ENCODE measurements at regions not wholly inside any gene's neighbourhood (a gene's known extent, or its start where the extent isn't known, plus 50 kb on each side); places are given as distances from the start of the nearest gene placed in this dataset.

GRCh38 chr1:184242507-184242943, 144.3 kb upstream of the C1orf21 start:
- H3K27ac ChIP-seq = peak overlapping the region in 3 of 12 donors; percentile 24 to 59 (median 35)

DNA sequence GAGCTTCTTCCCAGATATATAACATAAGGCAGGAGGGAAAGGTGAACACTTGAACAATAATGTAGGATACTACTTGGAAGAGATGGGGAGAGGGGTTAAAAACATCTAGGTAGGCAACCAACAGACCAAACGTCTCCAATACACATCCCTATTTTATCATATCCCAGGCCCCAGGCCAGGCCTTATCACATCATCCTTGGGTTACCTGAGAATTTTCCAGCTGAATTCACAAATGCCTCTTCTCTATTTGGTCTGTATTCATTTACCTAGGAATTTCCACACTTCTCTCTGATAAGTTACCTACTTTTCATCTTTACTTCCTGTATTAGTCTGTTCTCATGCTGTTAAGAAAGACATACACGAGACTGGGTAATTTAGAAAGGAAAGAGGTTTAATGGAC, 141.9 kb upstream of the C1orf21 start:
- WGBS, 4 donors = 85 to 93% (median 90%) methylated on average over 2 of the region's 2 CpGs
- intact Hi-C loops (cut with DNase I) = loop anchor here (5.0 to 10.0 kb wide), 6 partner anchors 137 to 420 kb away; partner anchors contain the start of gene C1orf21 (in 2 of the 10)

More at GRCh38 chr1:184242507-184242943, 144.3 kb upstream of the C1orf21 start:
- H3K9me3 ChIP-seq = no peaks in the 10 kb centered on the region
- H3K36me3 ChIP-seq = no peaks in the 10 kb centered on the region
- ATAC-seq (peak; percentile 82 to 92 (median 86)), DNase-seq (peak in 1 of 5 donors; percentile 19)
- WGBS, 4 donors = 44 to 65% (median 54%) methylated on average over 2 of the region's 2 CpGs
- H3K27me3 ChIP-seq = no peaks in the 10 kb centered on the region
- H3K4me3 ChIP-seq = no peak overlapping the region
- intact Hi-C loops (cut with DNase I) = loop anchor here (5.0 to 10.0 kb wide), 5 partner anchors 142 to 422 kb away; partner anchors contain the start of gene C1orf21 (in 2 of the 10)
- H3K4me1 ChIP-seq = peaks cover 0 to 20% (median 4%) of the 10 kb centered on the region in 12 donors
- TF ChIP-seq POLR2A (IDR thresholded peaks at IDR 0.05) = no peak
- TF ChIP-seq, protein P1, sequence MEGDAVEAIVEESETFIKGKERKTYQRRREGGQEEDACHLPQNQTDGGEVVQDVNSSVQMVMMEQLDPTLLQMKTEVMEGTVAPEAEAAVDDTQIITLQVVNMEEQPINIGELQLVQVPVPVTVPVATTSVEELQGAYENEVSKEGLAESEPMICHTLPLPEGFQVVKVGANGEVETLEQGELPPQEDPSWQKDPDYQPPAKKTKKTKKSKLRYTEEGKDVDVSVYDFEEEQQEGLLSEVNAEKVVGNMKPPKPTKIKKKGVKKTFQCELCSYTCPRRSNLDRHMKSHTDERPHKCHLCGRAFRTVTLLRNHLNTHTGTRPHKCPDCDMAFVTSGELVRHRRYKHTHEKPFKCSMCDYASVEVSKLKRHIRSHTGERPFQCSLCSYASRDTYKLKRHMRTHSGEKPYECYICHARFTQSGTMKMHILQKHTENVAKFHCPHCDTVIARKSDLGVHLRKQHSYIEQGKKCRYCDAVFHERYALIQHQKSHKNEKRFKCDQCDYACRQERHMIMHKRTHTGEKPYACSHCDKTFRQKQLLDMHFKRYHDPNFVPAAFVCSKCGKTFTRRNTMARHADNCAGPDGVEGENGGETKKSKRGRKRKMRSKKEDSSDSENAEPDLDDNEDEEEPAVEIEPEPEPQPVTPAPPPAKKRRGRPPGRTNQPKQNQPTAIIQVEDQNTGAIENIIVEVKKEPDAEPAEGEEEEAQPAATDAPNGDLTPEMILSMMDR (IDR thresholded peaks at IDR 0.05) = peak; percentile 0 to 66 (median 49)

DNA sequence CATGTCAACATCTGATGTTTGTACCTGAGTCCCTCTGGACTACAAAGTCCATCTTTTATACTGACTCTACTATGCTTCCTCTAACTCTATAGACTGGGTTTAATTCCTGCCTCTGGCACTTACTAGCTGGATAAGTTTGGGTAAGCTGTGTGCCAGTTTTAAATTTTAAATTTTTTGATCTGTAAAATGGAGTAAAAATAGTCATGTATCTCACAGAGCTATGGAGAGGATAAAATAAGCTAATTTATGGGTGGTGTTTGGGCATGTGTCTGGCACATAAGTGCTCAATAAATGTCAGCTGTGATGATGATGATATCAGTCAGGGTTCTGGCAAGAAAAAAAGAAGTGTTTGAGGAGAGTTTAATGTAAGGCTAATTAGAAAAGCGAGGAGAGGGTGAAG, 139.2 kb upstream of the C1orf21 start:
- no peaks in the 10 kb centered on the region for H3K27me3 ChIP-seq
- TF ChIP-seq, protein P1 (IDR thresholded peaks at IDR 0.05) = no peak
- TF ChIP-seq POLR2A (IDR thresholded peaks at IDR 0.05) = no peak
- no peak overlapping the region for H3K27ac ChIP-seq
- no peak for ATAC-seq
- H3K4me1 ChIP-seq = peaks cover 0 to 7% (median under 1%) of the 10 kb centered on the region in 12 donors
- H3K36me3 ChIP-seq = no peaks in the 10 kb centered on the region
- intact Hi-C loops (cut with DNase I) = loop anchor here in 6 of 10 donors (5.0 to 10.0 kb wide), 4 partner anchors 135 to 417 kb away; partner anchors contain the start of gene C1orf21 (in 2 of the 6)
- WGBS, 4 donors = 85 to 94% (median 91%) methylated on average over 1 of the region's 1 CpG
- no peak for DNase-seq
- H3K9me3 ChIP-seq = peaks cover 0 to 5% (median 0%) of the 10 kb centered on the region in 12 donors
- H3K4me3 ChIP-seq = no peak overlapping the region

More for the DNA sequence above, 141.9 kb upstream of the C1orf21 start:
- Histone ChIP-seq H3K4me1 (peaks cover 0 to 16% (median 4%) of the 10 kb centered on the region in 12 donors), H3K36me3 (no peaks in the 10 kb centered on the region), H3K27ac (no peak overlapping the region), H3K9me3 (peaks cover 0 to 5% (median 0%) of the 10 kb centered on the region in 12 donors), H3K4me3 (no peak overlapping the region), H3K27me3 (no peaks in the 10 kb centered on the region)
- DNase-seq (no peak), ATAC-seq (no peak)
- TF ChIP-seq, protein P1 (IDR thresholded peaks at IDR 0.05) = no peak
- TF ChIP-seq POLR2A (IDR thresholded peaks at IDR 0.05) = no peak

- H3K4me1 ChIP-seq = peaks cover 0 to 18% (median 4%) of the 10 kb centered on the region in 12 donors
- DNase-seq (no peak), ATAC-seq (no peak)
- 94 to 100% (median 97%) methylated on average over 3 of the region's 3 CpGs for WGBS, 4 donors
- no peak overlapping the region for H3K4me3 ChIP-seq
- intact Hi-C loops (cut with DNase I) = no loop called here
- TF ChIP-seq, protein P1 (IDR thresholded peaks at IDR 0.05) = no peak
- TF ChIP-seq POLR2A (IDR thresholded peaks at IDR 0.05) = no peak
- no peak overlapping the region for H3K27ac ChIP-seq
- peaks cover 0 to 3% (median 0%) of the 10 kb centered on the region in 12 donors for H3K9me3 ChIP-seq
- H3K27me3 ChIP-seq = no peaks in the 10 kb centered on the region
- H3K36me3 ChIP-seq = no peaks in the 10 kb centered on the region
These were observed 132.9 kb upstream of the C1orf21 start for GRCh38 chr1:184253921-184254320.

All from heart left ventricle (tissue), 16 donors.